Right ventricle myocardium inferior (tissue), 1 donor: ENCODE measurements at regions not wholly inside any gene's neighbourhood (a gene's known extent, or its start where the extent isn't known, plus 50 kb on each side); places are given as distances from the start of the nearest gene placed in this dataset.
"Not testable (repeated sequence)": the region's sequence is repeated elsewhere in the genome, so short reads cannot be mapped to it uniquely, and the experiment has no call there.

Source experiments
- ATAC-seq: fragments of 200-7000 bp; cut with Tn5 transposase; one replicate; pipeline ENCODE4 v1.9.1; 2020; ENCODE audit warnings: mild to moderate bottlenecking, moderate library complexity
- DNase-seq: peaks from one replicate; pipeline ENCODE4 v3.0.0; 2021; ENCODE audit errors: missing footprints
- intact Hi-C: fragments of 100-400 bp; cut with DNase I; formaldehyde crosslinking; loops from one replicate; pipeline ENCODE4 v1.11.0; 2022
- donor health status: DM: no; HTN: yes; CAD: no; lungs with severe emphysema.

DNA sequence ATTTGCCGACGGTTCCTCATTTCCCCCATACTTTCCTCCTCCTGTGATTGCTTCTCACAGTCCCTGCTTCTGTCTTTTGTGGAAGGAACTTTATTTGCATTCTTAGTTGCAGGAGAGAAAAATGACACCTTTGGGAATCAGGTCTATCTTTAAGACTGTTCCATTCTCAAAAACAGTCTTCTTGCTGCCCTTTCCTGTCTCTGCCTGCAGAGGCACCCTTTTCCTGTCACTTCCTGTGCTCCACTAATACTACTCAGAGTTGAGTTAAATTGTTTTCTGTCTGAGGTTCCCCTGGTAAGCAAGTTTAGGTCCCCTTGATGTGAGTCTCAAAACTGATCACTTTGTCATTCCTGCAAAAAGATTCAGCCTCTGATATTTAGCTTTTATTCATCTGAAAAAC lies 208.8 kb upstream of the CLNK start:
- intact Hi-C loops = no loop called here
- no peak for ATAC-seq
- no peak for DNase-seq

- ATAC-seq (no peak), DNase-seq (no peak)
- intact Hi-C loops = no loop called here
Observed at GRCh38 chr4:10891866-10892265, 207.3 kb upstream of the CLNK start.

DNA sequence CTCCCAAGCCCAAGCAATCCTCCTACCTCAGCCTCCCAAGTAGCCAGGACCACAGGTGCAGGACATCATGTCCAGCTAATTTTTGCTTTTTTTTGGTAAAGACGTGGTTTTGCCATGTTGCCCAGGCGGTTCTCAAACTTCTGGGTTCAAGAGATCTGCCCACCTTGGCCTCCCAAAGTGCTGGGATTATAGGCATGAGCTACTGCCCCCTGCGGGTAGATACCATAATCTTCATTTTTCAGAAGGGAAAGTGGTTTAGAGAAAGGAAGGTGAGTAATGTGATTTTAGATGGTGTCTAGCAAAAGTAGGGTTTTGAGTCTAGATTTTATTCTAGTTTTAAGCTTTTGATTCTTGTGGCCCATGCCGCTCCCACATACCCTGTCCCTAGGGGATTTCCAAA lies 205.3 kb upstream of the CLNK start:
- intact Hi-C loops = no loop called here
- ATAC-seq (no peak), DNase-seq (no peak)

- ATAC-seq (no peak), DNase-seq (no peak)
- intact Hi-C loops = no loop called here
Observed at GRCh38 chr4:10879411-10880110, 195.0 kb upstream of the CLNK start.

DNA sequence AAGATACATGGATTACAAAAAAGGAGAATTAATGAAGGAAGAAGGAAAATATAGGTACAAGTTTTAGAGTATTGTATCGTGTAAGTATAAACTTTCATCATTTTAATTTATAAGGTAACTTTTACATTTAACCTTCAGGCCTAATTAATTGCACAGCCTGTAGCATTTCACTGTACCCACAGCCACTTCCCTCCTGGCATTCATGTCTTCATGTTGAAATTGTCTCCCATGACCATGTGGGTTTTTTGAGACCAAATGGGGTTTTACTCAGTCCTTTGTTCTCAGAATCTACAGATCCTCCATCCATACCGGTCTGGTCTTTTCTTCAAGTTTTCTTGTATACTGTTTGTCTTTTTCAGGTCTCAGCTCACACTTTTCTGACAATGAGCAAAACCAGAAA lies 194.3 kb upstream of the CLNK start:
- DNase-seq (no peak), ATAC-seq (no peak)
- intact Hi-C loops = no loop called here

DNA sequence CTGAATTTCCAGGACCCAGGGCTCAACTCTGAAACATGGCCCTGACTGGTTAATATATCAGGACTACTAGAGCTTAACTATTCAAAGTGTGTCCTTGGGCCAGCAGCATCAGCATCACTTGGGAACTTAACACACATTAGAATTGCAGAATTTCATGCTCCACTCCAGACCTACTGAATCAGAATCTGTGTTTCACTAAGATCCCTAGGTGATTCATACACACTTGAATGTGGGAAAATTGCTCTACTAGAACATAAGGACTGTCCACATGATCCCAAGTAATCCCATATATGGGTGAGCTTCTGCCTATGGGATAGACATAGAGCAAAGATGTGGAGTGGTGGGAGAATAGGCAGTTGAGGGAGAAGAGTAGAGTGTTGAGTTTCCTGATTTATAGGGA lies 192.5 kb upstream of the CLNK start:
- intact Hi-C loops = no loop called here
- DNase-seq (no peak), ATAC-seq (no peak)

- no peak for ATAC-seq
- no peak for DNase-seq
- intact Hi-C loops = no loop called here
Observed at GRCh38 chr4:10875144-10875799, 190.7 kb upstream of the CLNK start.

- ATAC-seq = no peak
- intact Hi-C loops = no loop called here
- no peak for DNase-seq
Observed at GRCh38 chr4:10873809-10874208, 189.2 kb upstream of the CLNK start.

DNA sequence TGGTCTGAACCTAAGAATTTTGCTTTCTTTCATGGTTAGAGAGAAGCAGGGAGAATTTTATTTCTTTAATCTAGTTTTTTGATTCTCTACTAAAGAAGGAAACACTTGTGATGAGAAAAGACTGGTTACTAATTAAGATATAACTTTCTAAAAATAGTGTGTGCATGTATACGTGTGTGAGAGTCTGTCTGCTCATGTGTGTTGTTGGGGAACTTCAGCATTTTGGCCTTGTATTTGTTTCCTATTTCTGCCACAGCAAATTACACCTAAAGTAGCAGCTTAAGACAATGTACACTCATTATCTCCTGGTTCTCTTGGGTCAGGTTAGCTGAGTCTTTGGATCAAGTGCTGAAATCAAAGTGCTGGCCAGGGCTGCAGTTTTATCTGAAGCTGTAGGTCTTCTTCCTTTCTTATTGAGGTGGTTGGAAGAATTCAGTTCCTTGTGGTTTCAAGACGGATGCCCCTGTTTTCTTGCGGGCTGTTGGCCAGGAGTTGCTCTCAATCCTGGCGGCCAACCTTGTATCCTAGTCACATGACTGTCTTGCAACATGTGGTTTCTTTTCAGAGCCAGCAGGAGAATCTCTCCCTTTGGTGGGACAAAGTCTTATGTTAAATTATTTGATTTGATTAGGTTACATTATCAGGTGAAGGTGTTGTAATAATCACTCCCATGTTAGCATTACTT lies 188.4 kb upstream of the CLNK start:
- DNase-seq (no peak), ATAC-seq (no peak)
- intact Hi-C loops = no loop called here

DNA sequence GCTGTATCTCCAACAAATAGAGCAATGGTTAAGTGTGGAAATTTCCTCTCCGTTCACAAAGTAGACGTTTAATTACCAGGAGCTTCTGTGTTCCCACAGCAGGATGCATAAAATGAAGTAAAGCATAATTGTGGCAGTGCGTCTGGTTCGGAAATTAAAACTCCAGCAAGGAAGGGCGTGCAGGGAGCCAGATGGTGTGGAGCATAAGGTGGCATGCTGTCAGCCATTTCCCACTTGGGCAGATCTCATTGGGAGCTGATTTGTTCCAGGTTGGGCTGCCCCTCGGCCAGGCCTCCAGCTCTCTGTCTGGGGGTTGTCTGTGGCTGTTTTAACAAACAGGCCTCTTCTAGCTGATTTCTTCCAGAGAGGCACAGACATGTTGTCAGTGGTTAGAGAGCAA lies 182.1 kb upstream of the CLNK start:
- DNase-seq (no peak), ATAC-seq (no peak)
- intact Hi-C loops = no loop called here

DNA sequence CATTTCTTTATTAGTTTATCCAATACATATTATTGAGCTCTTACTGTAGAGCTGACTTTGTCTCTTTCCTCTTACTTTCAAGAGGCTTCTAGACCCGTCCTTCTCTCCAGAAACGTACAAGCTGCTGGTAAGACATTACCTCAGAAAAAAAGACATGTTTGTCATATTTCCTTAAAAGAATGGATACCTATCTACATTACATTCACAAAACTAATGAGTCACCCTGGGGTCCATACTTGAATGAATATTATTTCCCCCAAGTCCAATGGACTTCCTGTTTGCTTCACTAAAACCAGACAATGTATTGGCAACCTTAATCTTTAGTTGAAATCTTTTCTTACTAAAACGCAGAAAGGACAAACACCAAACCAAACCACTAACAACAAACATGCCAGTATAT lies 176.5 kb upstream of the CLNK start:
- no peak for ATAC-seq
- DNase-seq = no peak
- intact Hi-C loops = no loop called here

GRCh38 chr4:10856271-10856782 lies 171.8 kb upstream of the CLNK start:
- no peak for ATAC-seq
- no peak for DNase-seq
- intact Hi-C loops = no loop called here

- ATAC-seq (no peak), DNase-seq (no peak)
- intact Hi-C loops = no loop called here
Observed at GRCh38 chr4:10853196-10853595, 168.6 kb upstream of the CLNK start.

DNA sequence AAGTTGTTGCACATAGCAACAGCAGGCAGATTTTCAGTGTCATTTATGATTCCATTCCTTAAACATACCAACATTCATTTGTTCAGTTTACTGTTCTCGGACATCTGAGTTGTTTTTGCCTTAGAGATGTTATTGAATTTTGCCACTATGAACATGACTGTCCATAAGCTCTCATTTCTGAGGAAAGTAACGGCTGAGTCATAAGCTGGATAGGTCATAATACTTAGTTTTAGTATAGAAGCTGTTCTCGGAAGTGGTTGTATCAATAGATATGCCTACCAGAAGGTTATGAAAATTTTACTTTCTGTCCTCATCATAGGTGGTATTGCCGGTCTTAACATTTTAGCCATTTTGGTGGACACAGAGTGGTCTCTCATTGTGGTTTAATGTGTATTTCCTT lies 157.1 kb upstream of the CLNK start:
- no peak for ATAC-seq
- DNase-seq = no peak
- intact Hi-C loops = no loop called here

DNA sequence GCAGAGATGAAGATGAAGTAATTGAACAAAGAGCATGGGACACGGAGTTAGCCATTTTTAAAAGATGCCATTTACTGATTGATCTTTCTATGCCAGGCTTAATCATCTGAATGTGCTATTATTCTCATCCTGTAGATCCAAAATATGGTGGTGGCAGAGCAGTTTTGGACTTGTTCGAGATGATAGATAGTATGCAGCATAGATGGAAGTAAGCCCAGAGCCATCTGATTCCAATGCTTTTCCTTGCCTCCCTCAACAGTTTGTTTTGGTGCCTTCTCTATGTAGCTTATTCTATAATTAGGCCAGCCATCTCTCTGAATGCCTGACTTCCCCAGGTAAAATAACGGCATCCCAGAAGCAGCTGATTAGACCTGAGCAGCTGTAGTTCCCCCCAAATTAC lies 152.6 kb upstream of the CLNK start:
- no peak for ATAC-seq
- DNase-seq = no peak
- intact Hi-C loops = no loop called here

- DNase-seq = no peak
- intact Hi-C loops = no loop called here
- ATAC-seq = no peak
Observed at GRCh38 chr4:10832806-10833628, 148.4 kb upstream of the CLNK start.

GRCh38 chr4:10831727-10832408 lies 147.3 kb upstream of the CLNK start:
- intact Hi-C loops = no loop called here
- ATAC-seq (no peak), DNase-seq (no peak)

- intact Hi-C loops, DNase-seq, ATAC-seq: not testable (repeated sequence)
Observed at GRCh38 chr4:10828918-10829538, 144.5 kb upstream of the CLNK start.
